ENCODE measurements at regions not wholly inside any gene's neighbourhood (a gene's known extent, or its start where the extent isn't known, plus 50 kb on each side); places are given as distances from the start of the nearest gene placed in this dataset.

GRCh38 chr13:40389081-40389641, 277.3 kb downstream of the FOXO1 start:
- DNase-seq (ENCODE audit: low read depth in 4 of 4, low spot score in 3 of 4): no peak

- no peak for DNase-seq (ENCODE audit: low read depth in 4 of 4, low spot score in 3 of 4)
Measured at GRCh38 chr13:40390401-40390916, 276.0 kb downstream of the FOXO1 start.

GRCh38 chr13:40391788-40392187, 274.7 kb downstream of the FOXO1 start:
- no peak for DNase-seq (ENCODE audit: low read depth in 4 of 4, low spot score in 3 of 4)

GRCh38 chr13:40394304-40394985, 272.0 kb downstream of the FOXO1 start:
- no peak for DNase-seq (ENCODE audit: low read depth in 4 of 4, low spot score in 3 of 4)

- no peak for DNase-seq (ENCODE audit: low read depth in 4 of 4, low spot score in 3 of 4)
Measured at GRCh38 chr13:40398065-40398464, 268.4 kb downstream of the FOXO1 start.

- DNase-seq (ENCODE audit: low read depth in 4 of 4, low spot score in 3 of 4): no peak
Measured at GRCh38 chr13:40399756-40400155, 266.7 kb downstream of the FOXO1 start.

- DNase-seq (ENCODE audit: low read depth in 4 of 4, low spot score in 3 of 4): peak; percentile 61 to 77 (median 67)
Measured at GRCh38 chr13:40401911-40402776, 264.3 kb downstream of the FOXO1 start.

GRCh38 chr13:40402931-40403431, 263.5 kb downstream of the FOXO1 start:
- no peak for DNase-seq (ENCODE audit: low read depth in 4 of 4, low spot score in 3 of 4)

- DNase-seq (ENCODE audit: low read depth in 4 of 4, low spot score in 3 of 4): no peak
Measured at GRCh38 chr13:40403509-40404241, 262.8 kb downstream of the FOXO1 start.

GRCh38 chr13:40404407-40404806, 262.0 kb downstream of the FOXO1 start:
- DNase-seq (ENCODE audit: low read depth in 4 of 4, low spot score in 3 of 4): no peak

GRCh38 chr13:40404967-40405716, 261.3 kb downstream of the FOXO1 start:
- no peak for DNase-seq (ENCODE audit: low read depth in 4 of 4, low spot score in 3 of 4)

- DNase-seq (ENCODE audit: low read depth in 4 of 4, low spot score in 3 of 4): no peak
Measured at GRCh38 chr13:40406405-40407120, 259.9 kb downstream of the FOXO1 start.

- DNase-seq (ENCODE audit: low read depth in 4 of 4, low spot score in 3 of 4): no peak
Measured at GRCh38 chr13:40407567-40407966, 258.9 kb downstream of the FOXO1 start.

- DNase-seq (ENCODE audit: low read depth in 4 of 4, low spot score in 3 of 4): no peak
Measured at GRCh38 chr13:40408602-40409001, 257.8 kb downstream of the FOXO1 start.

GRCh38 chr13:40409278-40409677, 257.2 kb downstream of the FOXO1 start:
- no peak for DNase-seq (ENCODE audit: low read depth in 4 of 4, low spot score in 3 of 4)

GRCh38 chr13:40410315-40410714, 256.1 kb downstream of the FOXO1 start:
- DNase-seq (ENCODE audit: low read depth in 4 of 4, low spot score in 3 of 4): no peak

- DNase-seq (ENCODE audit: low read depth in 4 of 4, low spot score in 3 of 4): no peak
Measured at GRCh38 chr13:40420160-40420740, 246.2 kb downstream of the FOXO1 start.

- DNase-seq (ENCODE audit: low read depth in 4 of 4, low spot score in 3 of 4): no peak
Measured at GRCh38 chr13:40422588-40423235, 243.7 kb downstream of the FOXO1 start.

All from right renal pelvis (tissue), 4 donors.